GM19025 (cell line): ENCODE measurements at regions not wholly inside any gene's neighbourhood (a gene's known extent, or its start where the extent isn't known, plus 50 kb on each side); places are given as distances from the start of the nearest gene placed in this dataset.
"Not testable (repeated sequence)": the region's sequence is repeated elsewhere in the genome, so short reads cannot be mapped to it uniquely, and the experiment has no call there.

ENCODE experiments used
- ATAC-seq: cut with Tn5 transposase; IDR thresholded peaks from one replicate; pipeline ENCODE4 v1.9.1; 2021; ENCODE audit warnings: mild to moderate bottlenecking, low read depth, moderate library complexity; ENCODE audit not compliant: unreplicated experiment

DNA sequence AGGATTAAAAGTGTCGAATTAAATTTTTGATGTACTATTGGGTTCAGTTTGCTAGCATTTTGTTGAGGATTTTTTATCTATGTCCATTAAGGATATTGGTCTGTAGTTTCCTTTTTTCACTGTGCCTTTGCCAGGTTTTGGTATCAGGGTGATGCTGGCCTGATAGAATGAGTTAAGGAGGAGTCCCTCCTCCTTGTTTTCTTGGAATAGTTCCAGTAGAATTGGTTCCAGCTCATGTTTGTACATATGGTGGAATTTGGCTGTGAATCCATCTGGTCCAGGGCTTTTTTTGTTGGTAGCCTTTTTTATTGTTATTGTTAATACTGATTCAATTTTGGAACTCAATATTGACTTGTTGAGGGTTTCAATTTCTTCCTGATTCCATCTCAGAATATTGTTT lies 141.8 kb downstream of the SIM1 start:
- ATAC-seq = no peak

DNA sequence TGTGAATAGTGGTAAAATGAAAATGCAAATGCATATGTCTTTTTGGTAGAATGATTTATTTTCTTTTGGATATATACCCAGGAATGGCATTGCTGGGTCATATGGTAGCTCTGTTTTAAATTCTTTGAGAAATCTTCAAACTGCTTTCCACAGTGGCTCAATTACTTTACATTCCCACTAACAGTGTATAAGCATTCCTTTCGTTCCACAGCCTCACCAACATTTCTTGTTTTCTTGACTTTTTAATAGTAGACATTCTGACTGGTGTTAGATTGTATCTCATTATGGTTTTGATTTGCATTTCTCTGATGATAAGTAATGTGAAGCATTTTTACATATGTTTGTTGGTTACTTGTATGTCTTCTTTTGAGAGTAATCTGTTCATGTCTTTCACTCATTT lies 144.0 kb downstream of the SIM1 start:
- no peak for ATAC-seq

DNA sequence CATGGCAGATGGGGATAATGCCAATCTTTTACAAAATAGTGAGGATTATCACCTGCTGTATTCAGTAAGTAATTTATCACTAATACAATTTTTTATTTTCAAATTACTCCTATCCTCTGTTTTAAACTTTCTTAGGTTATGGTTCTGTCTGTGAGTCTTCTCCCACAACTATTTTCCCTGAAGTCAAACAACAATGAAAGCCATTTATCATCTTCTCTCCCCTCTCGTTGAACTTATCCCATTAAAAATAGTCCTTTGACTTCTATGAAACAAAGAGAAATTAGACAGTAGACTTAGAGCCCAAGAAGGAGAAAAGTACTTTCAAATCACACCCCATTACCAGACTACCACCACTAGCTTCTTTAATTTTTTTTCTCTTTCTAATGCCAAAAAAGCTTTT lies 147.7 kb downstream of the SIM1 start:
- no peak for ATAC-seq

DNA sequence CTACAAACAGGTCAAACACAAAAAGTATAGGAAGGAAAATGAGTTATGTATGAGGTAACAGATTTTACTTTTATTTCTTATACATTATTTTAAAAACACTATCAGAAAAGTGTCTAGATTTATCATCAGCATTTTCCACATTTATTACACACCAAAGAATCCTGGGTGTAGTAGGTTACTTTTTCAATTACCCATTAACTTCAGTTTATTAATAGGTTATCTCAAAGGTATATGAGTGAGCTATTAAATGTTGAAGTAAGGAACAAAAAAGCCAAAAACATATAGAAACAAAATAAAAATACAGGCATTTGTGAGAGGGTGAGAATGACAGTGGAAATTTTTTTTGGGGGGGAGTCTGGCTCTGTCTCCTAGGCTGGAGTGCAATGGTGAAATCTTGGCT lies 150.5 kb downstream of the SIM1 start:
- no peak for ATAC-seq

DNA sequence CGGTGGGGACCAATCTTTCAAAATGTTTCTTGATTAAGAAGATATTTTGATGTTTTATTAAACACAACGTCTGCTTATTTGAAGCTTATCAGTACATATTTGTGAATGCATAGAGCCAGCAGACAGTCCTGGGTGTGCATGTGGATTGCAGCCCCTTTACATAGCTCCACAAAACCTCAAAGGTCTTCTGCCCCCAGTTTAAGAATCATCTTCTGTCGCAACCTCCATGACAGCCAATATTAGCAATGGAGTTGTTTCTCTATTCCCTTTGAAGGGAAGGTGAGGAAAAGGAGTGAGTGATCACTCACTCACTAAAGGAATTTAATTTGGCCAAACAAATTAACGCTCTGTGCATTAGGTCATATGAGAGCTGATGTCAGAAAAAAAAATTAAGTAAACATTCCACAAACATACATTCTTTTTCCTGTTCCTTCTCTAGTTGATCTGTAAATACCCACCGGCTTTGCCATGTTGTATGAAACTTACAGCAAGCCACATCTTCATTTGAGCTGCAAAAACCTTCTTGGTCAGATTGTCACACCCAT lies 152.9 kb downstream of the SIM1 start:
- no peak for ATAC-seq

DNA sequence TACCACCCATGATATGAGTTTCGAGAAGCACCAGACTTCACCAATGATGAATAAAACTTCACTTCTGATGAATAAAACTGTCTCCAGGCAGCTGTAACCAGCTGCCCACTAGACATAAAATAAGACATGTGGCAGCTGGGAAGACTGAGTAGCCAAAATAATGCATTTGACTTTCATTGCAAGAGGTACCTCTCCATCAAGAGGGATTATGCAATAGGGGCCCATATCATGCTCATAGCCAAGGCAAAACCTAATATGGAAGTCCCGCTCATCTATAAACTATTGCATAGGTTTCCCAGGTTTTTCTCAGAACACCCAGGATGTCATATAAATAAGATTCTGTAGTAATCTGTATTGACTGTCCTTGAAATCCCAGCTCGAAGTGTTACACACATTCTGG lies 155.5 kb downstream of the SIM1 start:
- ATAC-seq = no peak

DNA sequence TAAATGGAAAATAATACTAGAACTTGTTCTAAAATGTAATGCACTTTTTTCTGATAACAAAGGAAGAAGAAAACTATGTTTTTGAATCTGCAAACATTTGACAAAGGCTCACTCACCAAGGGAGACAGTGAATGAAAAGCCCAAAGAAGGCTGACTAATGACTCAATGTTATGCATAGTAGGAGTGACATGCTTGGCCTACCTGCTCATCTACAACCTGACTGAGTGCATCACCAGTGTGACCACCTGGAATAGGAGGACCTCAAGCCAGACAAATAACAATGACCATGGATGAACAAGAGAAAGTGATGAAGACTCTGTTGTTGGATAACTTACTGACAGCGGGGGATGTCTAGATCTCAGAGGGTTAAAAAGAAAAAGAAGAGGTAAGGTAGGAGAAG lies 157.2 kb downstream of the SIM1 start:
- ATAC-seq = no peak

DNA sequence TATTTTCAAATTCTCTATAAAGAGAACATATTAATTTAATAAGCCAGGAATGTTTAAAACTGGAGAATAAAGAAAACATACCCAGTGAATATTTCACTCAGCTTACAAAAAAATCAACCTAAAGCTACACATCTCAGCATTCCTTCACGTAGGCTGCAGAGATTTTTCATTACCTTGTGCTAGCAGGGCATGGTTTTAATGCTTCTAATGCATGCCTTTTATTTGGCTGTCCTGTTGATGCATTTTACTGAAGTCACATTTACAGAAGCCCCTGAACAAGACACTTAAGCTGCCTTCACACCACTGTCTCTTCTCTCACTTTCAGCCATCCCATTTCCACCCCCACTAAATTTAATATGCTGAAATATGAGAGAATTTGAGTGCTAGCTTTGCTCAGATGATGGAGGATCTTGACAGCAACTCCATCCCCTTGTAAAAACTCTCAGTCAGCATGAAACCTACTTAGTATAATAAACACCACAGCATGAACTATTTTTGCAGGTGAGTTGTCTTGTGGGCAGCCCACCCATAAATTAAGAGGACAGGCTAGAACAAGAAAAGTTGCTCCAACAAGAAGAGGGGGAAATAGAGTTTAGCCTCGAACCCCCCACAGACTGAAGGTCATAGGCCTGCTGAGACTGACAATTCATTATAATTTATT lies 159.4 kb downstream of the SIM1 start:
- no peak for ATAC-seq

DNA sequence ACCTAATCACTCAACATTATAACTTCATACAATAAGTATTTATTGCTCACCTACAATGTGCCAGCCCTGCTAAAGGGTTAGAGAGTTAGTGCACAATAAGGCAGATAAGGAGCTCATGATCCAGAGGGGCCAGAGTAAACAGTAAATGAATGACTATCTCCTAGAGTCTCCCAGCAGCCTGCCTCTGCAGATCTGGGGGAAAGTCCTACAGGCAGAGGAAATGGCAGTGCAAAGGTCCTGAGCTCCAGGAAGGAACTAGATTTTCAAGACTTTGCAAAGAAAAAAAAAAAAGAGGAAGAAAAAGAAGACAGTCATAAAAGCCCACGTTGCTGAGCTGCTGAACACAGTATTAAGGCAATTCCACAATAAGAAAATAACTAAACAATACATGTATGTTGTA lies 160.1 kb downstream of the SIM1 start:
- ATAC-seq = no peak

DNA sequence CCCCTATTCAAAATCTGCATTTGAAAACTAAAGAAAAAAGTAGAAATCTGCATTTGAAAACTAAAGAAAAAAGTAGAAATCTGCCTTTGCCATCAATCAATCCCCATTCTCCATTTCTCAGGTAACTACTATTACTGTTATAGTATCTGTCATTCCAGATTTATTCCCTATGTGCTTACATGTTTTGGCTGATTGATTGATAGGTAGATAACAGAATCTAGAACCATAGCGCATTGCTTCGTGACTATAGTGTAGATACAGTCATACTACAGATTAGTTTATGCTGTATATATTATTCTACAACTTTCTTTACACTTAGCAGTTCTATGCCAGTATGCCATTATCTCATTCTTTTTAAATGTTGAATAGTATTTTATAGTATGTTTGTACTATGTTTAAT lies 163.0 kb downstream of the SIM1 start:
- no peak for ATAC-seq

DNA sequence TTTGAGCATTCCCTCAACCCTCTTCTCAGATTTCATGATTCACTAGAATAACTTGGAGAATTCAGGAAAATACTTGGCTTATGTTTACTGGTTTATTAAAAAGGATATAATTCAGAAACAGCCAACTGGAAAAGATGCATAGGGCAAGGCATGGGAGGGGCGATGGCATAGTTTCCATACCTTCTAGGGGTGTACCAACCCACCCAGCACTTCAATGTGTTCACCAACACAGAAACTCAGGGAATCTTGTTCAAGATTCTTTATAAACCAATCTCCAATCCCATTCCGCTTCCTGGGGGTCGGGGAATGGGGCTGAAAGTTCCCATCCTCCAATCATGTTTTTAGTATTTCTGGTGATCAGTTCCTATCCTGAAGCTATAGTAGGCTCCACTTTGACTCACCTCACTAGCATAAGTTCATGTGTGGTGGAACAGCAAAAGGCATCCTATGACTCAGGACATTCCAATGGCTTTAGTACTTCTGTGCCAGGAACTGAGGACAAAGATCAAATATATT lies 164.4 kb downstream of the SIM1 start:
- ATAC-seq = no peak

DNA sequence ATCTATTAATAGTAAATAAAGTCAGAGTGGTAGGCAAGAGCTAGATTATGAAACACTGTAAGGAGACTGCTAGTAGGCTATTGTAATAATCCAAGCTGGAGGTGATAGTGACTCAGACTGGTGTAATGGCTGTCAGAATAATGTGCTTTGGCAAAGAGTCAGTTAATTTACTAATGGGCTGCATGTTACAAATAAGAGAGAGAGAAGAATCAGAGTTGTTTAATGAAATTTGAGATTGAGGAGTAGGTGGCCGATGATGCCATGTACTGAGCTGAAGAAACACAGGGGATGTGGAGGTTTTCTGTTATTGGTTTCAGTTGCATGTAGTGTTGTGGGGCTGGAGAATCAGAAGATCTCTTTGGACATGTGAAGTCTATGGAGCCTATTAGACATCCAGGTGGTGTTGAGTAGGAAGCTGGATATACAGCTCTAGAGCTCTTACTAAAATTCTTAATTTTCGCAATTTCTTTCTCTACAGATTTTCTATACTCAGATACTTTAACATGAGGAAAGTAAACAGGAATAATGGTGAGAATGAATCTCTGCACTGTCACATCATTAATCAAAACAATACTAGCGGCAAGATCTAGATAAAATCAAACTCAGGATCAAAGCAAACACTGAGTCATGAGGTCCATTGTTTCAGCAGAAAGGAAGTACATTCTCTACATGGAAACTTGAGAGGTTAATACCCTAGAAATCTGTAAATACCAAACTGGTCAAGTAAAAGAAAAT lies 167.7 kb downstream of the SIM1 start:
- ATAC-seq = no peak

DNA sequence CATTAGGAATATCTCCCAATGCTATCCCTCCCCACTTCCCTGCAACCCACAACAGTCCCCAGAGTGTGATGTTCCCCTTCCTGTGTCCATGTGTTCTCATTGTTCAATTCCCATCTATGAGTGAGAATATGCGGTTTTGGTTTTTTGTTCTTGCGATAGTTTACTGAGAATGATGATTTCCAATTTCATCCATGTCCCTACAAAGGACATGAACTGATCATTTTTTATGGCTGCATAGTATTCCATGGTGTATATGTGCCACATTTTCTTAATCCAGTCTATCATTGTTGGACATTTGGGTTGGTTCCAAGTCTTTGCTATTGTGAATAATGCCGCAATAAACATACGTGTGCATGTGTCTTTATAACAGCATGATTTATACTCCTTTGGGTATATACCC lies 169.5 kb downstream of the SIM1 start:
- ATAC-seq = not testable (repeated sequence)

DNA sequence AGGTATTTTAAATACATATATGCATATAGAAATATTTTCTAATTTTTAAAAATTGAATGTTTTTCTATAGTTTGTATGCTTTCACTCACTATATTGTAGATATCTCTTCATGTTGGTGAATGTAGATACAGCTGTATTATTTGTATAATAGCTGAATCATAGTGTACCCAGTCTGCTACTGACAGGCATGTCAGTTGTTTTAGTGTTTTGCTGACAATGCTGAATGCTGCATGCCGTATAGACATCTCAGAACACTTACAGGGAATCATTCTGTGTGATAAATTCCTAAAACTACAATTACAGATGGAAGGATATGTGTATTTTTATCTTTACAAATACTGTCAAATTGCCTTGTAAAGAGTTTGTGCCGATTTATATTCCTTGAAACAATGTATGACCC lies 175.4 kb downstream of the SIM1 start:
- ATAC-seq = no peak

DNA sequence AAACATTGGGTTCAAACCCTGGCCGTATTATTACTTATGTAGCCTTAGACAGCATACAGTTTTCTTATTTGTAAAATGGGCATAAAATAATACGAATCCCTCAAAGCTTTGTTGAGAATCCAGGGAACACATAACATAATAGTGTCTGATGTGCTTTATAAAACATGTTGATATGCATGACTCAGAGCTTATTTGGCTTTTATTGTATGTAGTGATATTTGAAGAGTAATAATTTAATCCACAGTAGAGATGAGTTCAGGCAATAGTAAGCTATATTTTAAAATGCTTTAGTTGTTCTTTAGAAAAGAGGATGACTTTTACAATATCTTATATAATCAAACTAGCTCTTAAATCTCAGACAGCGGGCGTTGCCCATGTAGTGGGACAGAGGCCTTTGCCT lies 176.4 kb downstream of the SIM1 start:
- ATAC-seq = no peak

DNA sequence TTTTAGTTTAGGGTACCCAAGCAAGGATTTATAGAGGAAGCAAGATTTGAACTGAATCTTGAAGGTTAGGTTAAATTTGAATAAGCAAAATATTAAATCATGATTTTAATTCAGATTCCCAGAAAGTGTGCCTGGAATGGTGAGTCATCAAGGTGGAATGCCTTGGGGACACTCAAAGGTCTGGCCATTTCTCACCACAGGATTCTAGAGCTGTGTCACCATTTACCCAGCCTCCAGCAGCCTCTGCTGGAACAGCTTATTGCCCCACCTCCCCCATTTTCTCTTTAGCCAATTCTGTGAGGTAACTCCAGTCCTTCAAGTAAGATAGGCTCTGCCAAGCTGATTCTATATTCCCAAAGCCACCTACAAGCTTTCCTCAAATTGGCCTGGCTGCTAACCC lies 181.4 kb downstream of the SIM1 start:
- no peak for ATAC-seq

DNA sequence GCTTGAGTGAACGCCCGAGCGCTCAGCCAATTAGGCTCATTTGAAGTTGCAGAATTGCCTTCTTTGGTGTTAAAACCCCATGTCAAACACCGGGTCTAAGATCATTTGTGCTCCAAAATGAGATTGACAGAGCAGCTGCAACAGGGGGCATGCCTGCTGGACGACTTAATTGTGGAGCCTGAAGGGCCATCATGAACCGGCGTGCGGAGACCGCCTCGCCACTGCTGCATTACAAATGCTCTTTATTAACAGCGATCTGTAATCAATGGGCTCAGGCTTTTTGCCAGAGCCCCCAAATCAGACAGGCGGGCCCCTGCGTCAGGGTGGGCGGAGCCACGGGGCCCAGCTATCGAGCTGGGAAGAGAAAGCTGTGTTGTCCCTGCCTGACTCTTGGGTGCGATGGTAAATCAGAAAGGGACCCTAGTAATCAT lies 183.2 kb downstream of the SIM1 start:
- no peak for ATAC-seq

DNA sequence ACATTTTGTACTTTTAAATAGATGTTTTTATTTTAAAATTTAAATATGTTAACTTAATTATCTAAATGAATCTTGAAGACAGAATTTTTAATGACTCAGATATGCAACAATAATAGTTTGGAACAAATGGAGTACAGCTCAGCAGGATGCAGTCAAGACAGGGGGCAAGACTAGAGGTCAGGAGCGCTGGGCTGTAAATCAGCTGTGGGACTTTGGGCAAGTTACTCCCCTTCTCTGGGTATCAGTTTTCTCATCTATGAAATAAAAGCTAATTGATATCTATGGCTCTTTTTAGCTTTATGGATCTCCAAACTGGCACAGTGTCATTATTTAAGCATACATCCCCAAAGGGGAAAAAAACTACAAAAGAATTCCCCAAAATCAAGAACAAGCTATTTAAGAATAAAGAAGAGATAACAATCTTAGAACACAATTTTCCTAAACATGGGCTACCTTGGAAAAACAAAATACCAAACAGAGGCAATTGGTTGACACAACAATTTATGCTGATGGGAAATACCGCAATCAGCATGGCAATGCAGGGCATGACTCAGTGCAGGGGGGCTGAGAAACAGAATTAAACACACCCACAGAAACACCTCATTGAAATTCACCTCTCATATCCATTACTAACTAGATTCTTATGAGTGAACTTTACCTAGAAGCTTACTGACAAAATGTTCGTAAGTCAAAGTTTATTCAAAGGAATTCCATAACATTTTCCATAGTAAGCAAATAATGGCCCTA lies 188.2 kb downstream of the SIM1 start:
- ATAC-seq = no peak

DNA sequence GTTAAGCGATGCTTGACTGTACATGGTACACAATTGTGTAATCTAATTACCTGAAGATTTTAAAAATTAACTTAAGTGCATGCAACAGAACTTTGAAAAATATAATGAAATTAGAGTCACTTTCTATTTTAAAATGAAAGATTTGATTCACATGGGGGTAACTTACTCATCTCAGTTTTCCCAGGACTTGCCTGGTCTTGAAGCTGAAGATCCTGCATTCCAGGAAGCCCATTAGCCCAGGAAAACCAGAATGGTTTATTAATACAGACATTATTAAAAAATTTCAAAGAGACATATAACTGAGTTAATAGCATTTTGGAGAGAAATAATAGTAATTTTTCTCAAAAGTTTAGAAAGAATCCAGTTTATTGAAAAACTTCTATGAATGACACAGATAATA lies 190.6 kb downstream of the SIM1 start:
- no peak for ATAC-seq

DNA sequence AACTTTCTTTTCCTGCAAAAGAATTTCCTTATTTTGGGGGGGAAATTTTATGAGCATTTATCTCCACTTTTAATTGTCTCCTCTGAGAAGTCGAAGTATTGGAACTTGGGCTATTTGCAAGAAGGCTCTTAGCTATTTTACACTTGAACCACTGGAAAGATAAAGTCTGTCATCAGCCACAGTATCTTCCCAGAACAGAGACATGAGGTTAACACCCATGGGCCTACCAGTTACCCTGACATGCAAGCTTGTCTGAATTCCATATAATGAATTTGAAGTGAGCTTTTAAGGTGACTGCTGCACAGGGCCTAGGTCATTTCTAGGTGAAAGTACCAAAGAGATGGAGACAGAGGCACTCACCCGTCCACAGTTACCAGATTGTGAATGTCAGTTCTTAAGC lies 193.1 kb downstream of the SIM1 start:
- ATAC-seq = no peak

DNA sequence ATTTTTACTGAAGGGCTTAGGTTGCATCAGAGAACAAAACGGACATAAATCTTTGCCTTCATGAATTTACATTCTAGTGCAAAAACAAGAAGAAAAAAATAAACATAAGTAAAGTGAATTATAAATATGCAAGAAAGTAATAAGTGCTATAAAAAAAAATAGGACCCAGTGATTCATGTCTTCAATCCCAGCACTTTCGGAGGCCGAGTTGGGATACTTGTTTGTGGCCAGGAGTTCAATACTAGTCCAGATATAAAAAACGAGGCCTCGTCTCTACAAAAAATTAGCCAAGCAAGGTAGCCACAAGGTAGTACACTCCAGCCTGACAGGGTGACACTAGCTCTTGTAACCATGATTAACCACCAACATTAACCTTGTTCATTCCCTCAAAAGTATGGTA lies 193.5 kb downstream of the SIM1 start:
- ATAC-seq = no peak
